ENCODE measurements at regions not wholly inside any gene's neighbourhood (a gene's known extent, or its start where the extent isn't known, plus 50 kb on each side); places are given as distances from the start of the nearest gene placed in this dataset.

- Histone ChIP-seq H3K9me3 (ENCODE audit: control insufficient read depth, insufficient read depth, low read length) (no peaks in the 10 kb centered on the region), H3K27me3 (ENCODE audit: control insufficient read depth, insufficient read depth, low read length) (no peaks in the 10 kb centered on the region), H3K4me1 (ENCODE audit: control insufficient read depth, insufficient read depth, low read length) (no peaks in the 10 kb centered on the region), H3K4me3 (ENCODE audit: low read depth, low read length) (no peak overlapping the region), H3K27ac (ENCODE audit: low read depth, low read length) (no peak overlapping the region), H3K36me3 (ENCODE audit: control insufficient read depth, insufficient read depth, low read length) (no peaks in the 10 kb centered on the region)
- no peak for DNase-seq (ENCODE audit: low read depth in 4 of 6, low spot score in 6 of 6)
- WGBS (ENCODE audit: insufficient coverage) = no CpG with 5 or more reads among the region's 3 CpGs
Observed at GRCh38 chr9:91144769-91145168, 216.9 kb downstream of the AUH start.

- WGBS (ENCODE audit: insufficient coverage) = 94% methylated on average over 4 of the region's 4 CpGs
- no peaks in the 10 kb centered on the region for H3K27me3 ChIP-seq (ENCODE audit: control insufficient read depth, insufficient read depth, low read length)
- H3K9me3 ChIP-seq (ENCODE audit: control insufficient read depth, insufficient read depth, low read length) = no peaks in the 10 kb centered on the region
- no peak overlapping the region for H3K27ac ChIP-seq (ENCODE audit: low read depth, low read length)
- H3K36me3 ChIP-seq (ENCODE audit: control insufficient read depth, insufficient read depth, low read length) = no peaks in the 10 kb centered on the region
- no peak overlapping the region for H3K4me3 ChIP-seq (ENCODE audit: low read depth, low read length)
- H3K4me1 ChIP-seq (ENCODE audit: control insufficient read depth, insufficient read depth, low read length) = no peaks in the 10 kb centered on the region
- DNase-seq (ENCODE audit: low read depth in 4 of 6, low spot score in 6 of 6) = no peak
Observed at GRCh38 chr9:91145496-91145895, 216.2 kb downstream of the AUH start.

- no peaks in the 10 kb centered on the region for H3K9me3 ChIP-seq (ENCODE audit: control insufficient read depth, insufficient read depth, low read length)
- H3K27ac ChIP-seq (ENCODE audit: low read depth, low read length) = no peak overlapping the region
- 88% methylated on average over 10 of the region's 10 CpGs for WGBS (ENCODE audit: insufficient coverage)
- no peaks in the 10 kb centered on the region for H3K27me3 ChIP-seq (ENCODE audit: control insufficient read depth, insufficient read depth, low read length)
- H3K4me1 ChIP-seq (ENCODE audit: control insufficient read depth, insufficient read depth, low read length) = no peaks in the 10 kb centered on the region
- no peaks in the 10 kb centered on the region for H3K36me3 ChIP-seq (ENCODE audit: control insufficient read depth, insufficient read depth, low read length)
- no peak for DNase-seq (ENCODE audit: low read depth in 4 of 6, low spot score in 6 of 6)
- no peak overlapping the region for H3K4me3 ChIP-seq (ENCODE audit: low read depth, low read length)
Observed at GRCh38 chr9:91146391-91147019, 215.2 kb downstream of the AUH start.

- Histone ChIP-seq H3K27ac (ENCODE audit: low read depth, low read length) (no peak overlapping the region), H3K9me3 (ENCODE audit: control insufficient read depth, insufficient read depth, low read length) (no peaks in the 10 kb centered on the region), H3K4me3 (ENCODE audit: low read depth, low read length) (no peak overlapping the region), H3K27me3 (ENCODE audit: control insufficient read depth, insufficient read depth, low read length) (no peaks in the 10 kb centered on the region), H3K4me1 (ENCODE audit: control insufficient read depth, insufficient read depth, low read length) (no peaks in the 10 kb centered on the region), H3K36me3 (ENCODE audit: control insufficient read depth, insufficient read depth, low read length) (no peaks in the 10 kb centered on the region)
- no peak for DNase-seq (ENCODE audit: low read depth in 4 of 6, low spot score in 6 of 6)
- 60% methylated on average over 5 of the region's 5 CpGs for WGBS (ENCODE audit: insufficient coverage)
Observed at GRCh38 chr9:91147079-91147708, 214.5 kb downstream of the AUH start.

- Histone ChIP-seq H3K36me3 (ENCODE audit: control insufficient read depth, insufficient read depth, low read length) (no peaks in the 10 kb centered on the region), H3K27ac (ENCODE audit: low read depth, low read length) (no peak overlapping the region), H3K27me3 (ENCODE audit: control insufficient read depth, insufficient read depth, low read length) (no peaks in the 10 kb centered on the region), H3K4me1 (ENCODE audit: control insufficient read depth, insufficient read depth, low read length) (no peaks in the 10 kb centered on the region), H3K4me3 (ENCODE audit: low read depth, low read length) (no peak overlapping the region), H3K9me3 (ENCODE audit: control insufficient read depth, insufficient read depth, low read length) (no peaks in the 10 kb centered on the region)
- 100% methylated on average over 1 of the region's 4 CpGs for WGBS (ENCODE audit: insufficient coverage)
- DNase-seq (ENCODE audit: low read depth in 4 of 6, low spot score in 6 of 6) = no peak
Observed at GRCh38 chr9:91148306-91148705, 213.4 kb downstream of the AUH start.

- H3K9me3 ChIP-seq (ENCODE audit: control insufficient read depth, insufficient read depth, low read length) = peaks cover 1% of the 10 kb centered on the region
- H3K27me3 ChIP-seq (ENCODE audit: control insufficient read depth, insufficient read depth, low read length) = no peaks in the 10 kb centered on the region
- no peak overlapping the region for H3K4me3 ChIP-seq (ENCODE audit: low read depth, low read length)
- no peaks in the 10 kb centered on the region for H3K4me1 ChIP-seq (ENCODE audit: control insufficient read depth, insufficient read depth, low read length)
- no peak for DNase-seq (ENCODE audit: low read depth in 4 of 6, low spot score in 6 of 6)
- 100% methylated on average over 1 of the region's 3 CpGs for WGBS (ENCODE audit: insufficient coverage)
- H3K27ac ChIP-seq (ENCODE audit: low read depth, low read length) = no peak overlapping the region
- H3K36me3 ChIP-seq (ENCODE audit: control insufficient read depth, insufficient read depth, low read length) = no peaks in the 10 kb centered on the region
Observed at GRCh38 chr9:91150273-91150997, 211.3 kb downstream of the AUH start.

- no CpG with 5 or more reads among the region's 5 CpGs for WGBS (ENCODE audit: insufficient coverage)
- H3K4me1 ChIP-seq (ENCODE audit: control insufficient read depth, insufficient read depth, low read length) = no peaks in the 10 kb centered on the region
- peaks cover 1% of the 10 kb centered on the region for H3K9me3 ChIP-seq (ENCODE audit: control insufficient read depth, insufficient read depth, low read length)
- no peak overlapping the region for H3K4me3 ChIP-seq (ENCODE audit: low read depth, low read length)
- no peak for DNase-seq (ENCODE audit: low read depth in 4 of 6, low spot score in 6 of 6)
- no peaks in the 10 kb centered on the region for H3K27me3 ChIP-seq (ENCODE audit: control insufficient read depth, insufficient read depth, low read length)
- no peak overlapping the region for H3K27ac ChIP-seq (ENCODE audit: low read depth, low read length)
- no peaks in the 10 kb centered on the region for H3K36me3 ChIP-seq (ENCODE audit: control insufficient read depth, insufficient read depth, low read length)
Observed at GRCh38 chr9:91150998-91151717, 210.6 kb downstream of the AUH start.

GRCh38 chr9:91151718-91152095 lies 210.0 kb downstream of the AUH start:
- H3K9me3 ChIP-seq (ENCODE audit: control insufficient read depth, insufficient read depth, low read length) = peaks cover 1% of the 10 kb centered on the region
- H3K27me3 ChIP-seq (ENCODE audit: control insufficient read depth, insufficient read depth, low read length) = no peaks in the 10 kb centered on the region
- 89% methylated on average over 3 of the region's 4 CpGs for WGBS (ENCODE audit: insufficient coverage)
- no peak for DNase-seq (ENCODE audit: low read depth in 4 of 6, low spot score in 6 of 6)
- H3K4me1 ChIP-seq (ENCODE audit: control insufficient read depth, insufficient read depth, low read length) = no peaks in the 10 kb centered on the region
- no peak overlapping the region for H3K27ac ChIP-seq (ENCODE audit: low read depth, low read length)
- no peaks in the 10 kb centered on the region for H3K36me3 ChIP-seq (ENCODE audit: control insufficient read depth, insufficient read depth, low read length)
- no peak overlapping the region for H3K4me3 ChIP-seq (ENCODE audit: low read depth, low read length)

GRCh38 chr9:91154686-91155085 lies 207.0 kb downstream of the AUH start:
- DNase-seq (ENCODE audit: low read depth in 4 of 6, low spot score in 6 of 6) = no peak
- H3K4me1 ChIP-seq (ENCODE audit: control insufficient read depth, insufficient read depth, low read length) = peaks cover 5% of the 10 kb centered on the region
- WGBS (ENCODE audit: insufficient coverage) = 100% methylated on average over 2 of the region's 3 CpGs
- H3K36me3 ChIP-seq (ENCODE audit: control insufficient read depth, insufficient read depth, low read length) = no peaks in the 10 kb centered on the region
- peaks cover 1% of the 10 kb centered on the region for H3K9me3 ChIP-seq (ENCODE audit: control insufficient read depth, insufficient read depth, low read length)
- no peak overlapping the region for H3K4me3 ChIP-seq (ENCODE audit: low read depth, low read length)
- no peaks in the 10 kb centered on the region for H3K27me3 ChIP-seq (ENCODE audit: control insufficient read depth, insufficient read depth, low read length)
- no peak overlapping the region for H3K27ac ChIP-seq (ENCODE audit: low read depth, low read length)

All from spinal cord (tissue), 9 donors.